Upper lobe of left lung (tissue), 6 donors: ENCODE measurements at regions not wholly inside any gene's neighbourhood (a gene's known extent, or its start where the extent isn't known, plus 50 kb on each side); places are given as distances from the start of the nearest gene placed in this dataset.

Experiments
- ATAC-seq, 2 donors: fragments of 200-7000 bp; cut with Tn5 transposase; one replicate each; pipeline ENCODE4 v1.9.1; 2022; ENCODE audit warnings: mild to moderate bottlenecking in 2 of 2, moderate library complexity in 2 of 2; ENCODE audit not compliant: low FRiP score in 2 of 2
- DNase-seq, 2 donors: peaks; one replicate each; pipeline ENCODE4 v3.0.0-alpha.2; 2019 to 2020
- H3K27ac ChIP-seq, 4 donors: fragments of 200-600 bp; sonication (generic); one replicate each; pipeline ENCODE4 v1.5.1; 2016 to 2019
- H3K27me3 ChIP-seq, 4 donors: fragments of 200-600 bp; sonication (generic); one replicate each; pipeline ENCODE4 v1.5.1; 2017 to 2019
- H3K36me3 ChIP-seq, 4 donors: fragments of 200-600 bp; sonication (generic); one replicate each; pipeline ENCODE4 v1.5.1; 2016 to 2019
- H3K4me1 ChIP-seq, 4 donors: fragments of 200-600 bp; sonication (generic); one replicate each; pipeline ENCODE4 v1.5.1; 2018 to 2019
- H3K4me3 ChIP-seq, 4 donors: fragments of 200-600 bp; sonication (generic); one replicate each; pipeline ENCODE4 v1.5.1; 2017 to 2019; ENCODE audit warnings: mild to moderate bottlenecking in 2 of 4, moderate library complexity in 1 of 4
- H3K9me3 ChIP-seq, 4 donors: fragments of 200-600 bp; sonication (generic); one replicate each; pipeline ENCODE4 v1.5.1; 2018 to 2019
- EP300 ChIP-seq, 4 donors: sonication (generic); formaldehyde crosslinking; IDR thresholded peaks; one replicate each; pipeline ENCODE4 v1.5.1; 2017; ENCODE audit warnings: antibody characterized with exemption in 4 of 4, control low read depth in 2 of 4
- POLR2A ChIP-seq, 4 donors: fragments of 450-650 bp; IDR thresholded peaks; one replicate each; pipeline ENCODE4 v1.5.1; 2016 to 2017; ENCODE audit warnings: antibody characterized with exemption in 4 of 4, mild to moderate bottlenecking in 2 of 4
- POLR2AphosphoS5 ChIP-seq, 2 donors: sonication (generic); formaldehyde crosslinking; IDR thresholded peaks; one replicate each; pipeline ENCODE4 v1.5.1; 2017; ENCODE audit warnings: antibody characterized with exemption in 2 of 2
- WGBS, 2 donors: methylation state at CpG; one replicate each; pipeline ENCODE4 v1.1.5; 2017 to 2018; 5-methylcytosine and 5-hydroxymethylcytosine counted together
- TF ChIP-seq, protein P1 (sequence below), 6 experiments: fragments of 450-650 bp in 4 of 6; fragments of 200-600 bp in 2 of 6; sonication (generic) in 2 of 6; IDR thresholded peaks; one replicate each; pipeline ENCODE4 v1.5.1; 2016 to 2019; ENCODE audit warnings: antibody characterized with exemption in 6 of 6
- donor health status: DM: no; HTN: no; CAD: no; lungs with moderate emphysema.
- donor health status: DM: no; HTN: yes; CAD: no; lungs with severe emphysema.

DNA sequence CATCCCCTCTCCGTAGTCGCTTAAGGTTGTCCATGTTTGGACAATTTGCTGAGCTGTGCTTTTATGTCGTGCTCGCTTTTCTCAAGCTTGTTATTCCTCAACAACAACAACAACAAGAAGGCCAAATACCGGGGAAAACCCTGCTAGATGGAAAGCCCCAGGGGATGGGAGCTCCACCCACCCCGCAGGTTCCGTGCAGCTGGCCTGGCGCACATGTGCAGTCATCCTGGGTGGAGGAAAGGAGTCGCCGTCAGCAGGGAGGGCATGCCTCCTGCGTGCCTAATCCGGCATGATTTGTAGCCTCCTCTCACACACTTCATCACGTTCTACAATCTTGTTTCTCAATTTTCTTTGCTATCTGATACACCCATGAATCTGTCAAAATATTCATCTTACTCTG, 87.4 kb upstream of the SALL3 start:
- DNase-seq (peak in 1 of 2 donors; percentile 40), ATAC-seq (no peak)
- Histone ChIP-seq H3K9me3 (peaks cover 0 to 16% (median 12%) of the 10 kb centered on the region in 4 donors), H3K27ac (no peak overlapping the region), H3K4me1 (no peaks in the 10 kb centered on the region), H3K4me3 (no peak overlapping the region), H3K36me3 (no peaks in the 10 kb centered on the region), H3K27me3 (no peaks in the 10 kb centered on the region)
- no peak for TF ChIP-seq POLR2A (IDR thresholded peaks at IDR 0.05)
- TF ChIP-seq POLR2AphosphoS5 (IDR thresholded peaks at IDR 0.05): no peak
- TF ChIP-seq EP300 (IDR thresholded peaks at IDR 0.05): no peak
- TF ChIP-seq, protein P1, sequence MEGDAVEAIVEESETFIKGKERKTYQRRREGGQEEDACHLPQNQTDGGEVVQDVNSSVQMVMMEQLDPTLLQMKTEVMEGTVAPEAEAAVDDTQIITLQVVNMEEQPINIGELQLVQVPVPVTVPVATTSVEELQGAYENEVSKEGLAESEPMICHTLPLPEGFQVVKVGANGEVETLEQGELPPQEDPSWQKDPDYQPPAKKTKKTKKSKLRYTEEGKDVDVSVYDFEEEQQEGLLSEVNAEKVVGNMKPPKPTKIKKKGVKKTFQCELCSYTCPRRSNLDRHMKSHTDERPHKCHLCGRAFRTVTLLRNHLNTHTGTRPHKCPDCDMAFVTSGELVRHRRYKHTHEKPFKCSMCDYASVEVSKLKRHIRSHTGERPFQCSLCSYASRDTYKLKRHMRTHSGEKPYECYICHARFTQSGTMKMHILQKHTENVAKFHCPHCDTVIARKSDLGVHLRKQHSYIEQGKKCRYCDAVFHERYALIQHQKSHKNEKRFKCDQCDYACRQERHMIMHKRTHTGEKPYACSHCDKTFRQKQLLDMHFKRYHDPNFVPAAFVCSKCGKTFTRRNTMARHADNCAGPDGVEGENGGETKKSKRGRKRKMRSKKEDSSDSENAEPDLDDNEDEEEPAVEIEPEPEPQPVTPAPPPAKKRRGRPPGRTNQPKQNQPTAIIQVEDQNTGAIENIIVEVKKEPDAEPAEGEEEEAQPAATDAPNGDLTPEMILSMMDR (IDR thresholded peaks at IDR 0.05): no peak
- WGBS, 2 donors: 89 to 90% methylated on average over 13 of the region's 13 CpGs

DNA sequence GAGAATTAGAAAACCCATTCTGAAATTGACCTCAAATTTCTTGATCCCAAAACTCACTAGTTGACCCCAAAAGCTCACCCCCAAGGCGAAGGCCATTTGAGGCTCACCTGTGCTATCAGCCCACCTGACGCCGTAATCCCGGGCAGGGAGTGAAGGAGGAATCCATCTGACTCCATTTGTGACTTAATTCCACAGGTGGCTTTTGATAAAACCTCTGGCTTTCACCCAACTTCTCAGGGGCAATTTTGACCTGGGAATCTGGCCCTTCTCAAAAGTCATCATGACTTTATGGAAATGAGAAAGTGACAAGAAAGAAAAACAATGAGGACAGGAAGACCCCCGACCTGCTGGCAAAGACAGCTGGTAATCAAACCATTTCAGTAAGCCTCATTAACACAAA, 86.9 kb upstream of the SALL3 start:
- ATAC-seq: no peak
- Histone ChIP-seq H3K4me1 (no peaks in the 10 kb centered on the region), H3K4me3 (no peak overlapping the region), H3K9me3 (peaks cover 0 to 16% (median 12%) of the 10 kb centered on the region in 4 donors), H3K27ac (no peak overlapping the region), H3K27me3 (no peaks in the 10 kb centered on the region), H3K36me3 (no peaks in the 10 kb centered on the region)
- no peak for DNase-seq
- 85 to 87% methylated on average over 5 of the region's 5 CpGs for WGBS, 2 donors
- TF ChIP-seq POLR2AphosphoS5 (IDR thresholded peaks at IDR 0.05): no peak

DNA sequence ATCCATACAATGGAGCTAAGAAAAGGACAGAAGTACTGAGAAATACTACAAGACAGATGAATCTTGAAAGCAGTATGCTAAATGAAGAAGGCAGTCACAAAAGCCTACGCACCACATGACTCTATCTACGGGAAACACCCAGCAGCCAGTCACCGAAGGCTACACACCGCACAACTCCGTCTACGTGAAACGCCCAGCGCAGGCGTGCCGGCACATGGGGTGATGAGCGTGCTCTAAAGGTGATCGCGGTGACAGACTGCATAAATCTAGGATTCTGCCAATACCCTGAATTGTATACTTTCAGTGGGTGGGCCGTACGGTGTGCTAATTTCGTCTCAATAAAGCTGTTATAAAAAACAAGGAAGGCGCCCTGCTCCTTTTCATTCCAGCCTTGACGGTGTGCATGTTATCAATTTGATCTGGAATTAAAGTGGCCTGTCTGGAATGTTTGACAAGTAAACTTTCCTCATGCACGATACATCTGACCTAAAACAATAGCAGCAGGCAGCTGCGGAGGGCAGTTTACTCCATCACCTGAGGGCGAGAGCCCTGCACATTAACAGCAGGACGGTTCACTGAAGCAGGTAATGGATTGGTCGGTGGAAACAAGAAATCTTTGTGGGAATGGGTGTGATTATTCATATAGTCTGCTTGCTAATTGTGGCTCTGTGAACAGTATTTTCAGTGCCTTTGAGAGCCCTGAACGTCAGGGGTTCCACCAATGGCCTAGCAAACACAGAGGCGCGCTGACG, 86.2 kb upstream of the SALL3 start:
- 84 to 87% methylated on average over 27 of the region's 27 CpGs for WGBS, 2 donors
- Histone ChIP-seq H3K9me3 (peaks cover 0 to 15% (median 9%) of the 10 kb centered on the region in 4 donors), H3K27me3 (no peaks in the 10 kb centered on the region), H3K36me3 (no peaks in the 10 kb centered on the region), H3K27ac (no peak overlapping the region), H3K4me1 (no peaks in the 10 kb centered on the region), H3K4me3 (no peak overlapping the region)
- TF ChIP-seq, protein P1 (IDR thresholded peaks at IDR 0.05): no peak
- no peak for TF ChIP-seq POLR2A (IDR thresholded peaks at IDR 0.05)
- TF ChIP-seq EP300 (IDR thresholded peaks at IDR 0.05): no peak
- TF ChIP-seq POLR2AphosphoS5 (IDR thresholded peaks at IDR 0.05): no peak
- no peak for DNase-seq
- ATAC-seq: no peak

DNA sequence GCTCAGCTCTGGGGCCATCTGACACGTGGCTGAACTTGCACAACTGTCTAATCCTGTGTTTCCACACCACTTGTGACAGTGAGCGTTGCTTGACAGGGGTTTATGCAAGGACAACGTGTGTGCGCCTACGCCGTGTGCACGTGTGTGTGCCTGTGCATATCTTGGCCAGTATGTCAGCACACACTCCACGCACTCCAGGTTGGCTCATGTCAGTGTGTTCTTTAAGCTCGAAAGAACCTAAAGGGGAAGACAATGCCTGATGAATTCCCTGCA, 85.6 kb upstream of the SALL3 start:
- no peak overlapping the region for H3K27ac ChIP-seq
- WGBS, 2 donors: 71 to 82% methylated on average over 9 of the region's 9 CpGs
- no peaks in the 10 kb centered on the region for H3K4me1 ChIP-seq
- H3K27me3 ChIP-seq: no peaks in the 10 kb centered on the region
- H3K4me3 ChIP-seq: no peak overlapping the region
- H3K36me3 ChIP-seq: no peaks in the 10 kb centered on the region
- no peak for TF ChIP-seq POLR2AphosphoS5 (IDR thresholded peaks at IDR 0.05)
- TF ChIP-seq, protein P1 (IDR thresholded peaks at IDR 0.05): no peak
- TF ChIP-seq POLR2A (IDR thresholded peaks at IDR 0.05): no peak
- TF ChIP-seq EP300 (IDR thresholded peaks at IDR 0.05): no peak
- DNase-seq: no peak
- H3K9me3 ChIP-seq: peaks cover 0 to 10% (median 4%) of the 10 kb centered on the region in 4 donors
- ATAC-seq: no peak

DNA sequence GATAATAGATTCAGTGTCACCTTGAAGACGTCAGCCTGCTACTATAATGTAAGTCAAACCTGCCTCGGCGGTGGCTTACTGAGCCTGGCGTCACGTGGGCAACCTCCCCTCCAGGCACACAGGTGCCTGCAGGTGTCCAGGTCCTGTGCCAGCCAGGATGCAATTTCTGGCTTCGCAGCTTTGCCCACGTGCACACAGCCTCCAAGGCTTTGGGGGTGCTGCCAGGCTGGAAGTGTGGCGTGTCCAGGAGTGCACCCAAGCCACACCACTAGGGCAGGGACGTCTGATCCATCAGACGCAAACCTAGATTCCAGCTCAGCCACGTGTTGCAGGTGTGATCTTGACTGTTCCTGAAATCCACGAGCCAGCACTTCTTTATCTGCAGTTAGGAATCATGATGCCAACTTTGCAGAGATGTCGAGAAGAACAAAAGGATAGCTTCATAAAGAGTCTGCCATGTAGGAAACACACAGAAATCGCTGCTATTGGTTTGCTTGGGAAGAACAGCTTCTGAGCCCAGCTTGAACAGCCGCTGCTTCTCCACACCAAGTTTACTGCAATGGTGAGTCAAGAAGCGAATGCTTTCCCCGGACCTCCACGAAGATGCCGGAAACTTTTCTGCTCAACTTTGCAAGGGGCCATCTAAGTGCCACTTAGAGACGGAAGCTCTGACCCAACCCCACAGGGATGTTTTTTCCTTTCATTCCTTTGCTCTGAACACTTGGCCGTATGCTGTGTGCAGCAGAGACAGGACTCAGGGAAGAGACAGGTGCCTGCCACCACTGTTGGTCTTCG, 84.2 kb upstream of the SALL3 start:
- H3K9me3 ChIP-seq: no peaks in the 10 kb centered on the region
- TF ChIP-seq, protein P1 (IDR thresholded peaks at IDR 0.05): no peak
- TF ChIP-seq POLR2AphosphoS5 (IDR thresholded peaks at IDR 0.05) (no peak), POLR2A (IDR thresholded peaks at IDR 0.05) (no peak), EP300 (IDR thresholded peaks at IDR 0.05) (no peak)
- H3K4me3 ChIP-seq: no peak overlapping the region
- no peaks in the 10 kb centered on the region for H3K4me1 ChIP-seq
- DNase-seq: no peak
- WGBS, 2 donors: 71 to 75% methylated on average over 16 to 22 of the region's 22 CpGs
- no peak overlapping the region for H3K27ac ChIP-seq
- no peaks in the 10 kb centered on the region for H3K27me3 ChIP-seq
- H3K36me3 ChIP-seq: no peaks in the 10 kb centered on the region
- ATAC-seq: no peak
